NCI-H128 (cell line): ENCODE measurements at regions not wholly inside any gene's neighbourhood (a gene's known extent, or its start where the extent isn't known, plus 50 kb on each side); places are given as distances from the start of the nearest gene placed in this dataset.

Source experiments
- DNase-seq: peaks from one replicate; lab custom pipeline; 2025; ENCODE audit not compliant: unreplicated experiment; lab: John Stamatoyannopoulos, UW

DNA sequence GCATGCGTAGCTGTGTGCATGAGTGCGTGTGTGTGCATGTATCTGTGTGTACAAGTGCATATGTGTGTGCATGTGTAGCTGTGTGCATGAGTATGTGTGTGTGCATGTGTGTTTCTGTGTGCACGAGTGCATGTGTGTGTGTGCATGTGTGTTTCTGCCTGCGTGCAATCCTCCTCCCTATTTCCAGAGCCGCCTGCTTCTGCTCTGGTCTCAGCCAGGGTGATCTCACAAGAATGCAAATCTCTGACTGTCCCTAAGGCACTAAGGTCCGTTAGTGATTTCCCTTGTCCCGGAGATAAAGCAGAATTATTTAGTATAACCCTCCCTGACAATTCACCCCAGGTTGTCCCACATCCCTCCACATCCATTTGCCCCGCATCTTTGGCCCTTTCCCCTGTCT lies 530.3 kb downstream of the TCERG1L start:
- no peak for DNase-seq

DNA sequence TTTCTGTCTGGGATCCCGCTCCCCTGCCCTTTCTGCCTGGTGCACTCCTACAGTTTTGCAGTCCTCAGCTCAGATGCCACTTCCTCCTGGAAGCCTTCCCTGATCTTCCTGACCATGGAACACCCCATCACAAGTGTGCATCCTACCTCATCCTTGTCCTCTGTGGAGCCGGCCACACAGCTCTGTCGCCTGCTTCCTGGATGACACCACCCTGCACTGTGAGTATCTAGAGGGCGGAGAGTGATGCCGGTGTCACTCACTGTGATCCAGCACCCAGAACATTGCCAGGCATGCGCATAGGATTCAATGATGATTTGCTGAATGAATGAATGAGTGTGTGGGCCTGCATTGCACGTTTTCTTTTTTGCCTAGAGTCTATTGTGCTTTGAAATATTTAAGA lies 529.9 kb downstream of the TCERG1L start:
- DNase-seq = no peak

DNA sequence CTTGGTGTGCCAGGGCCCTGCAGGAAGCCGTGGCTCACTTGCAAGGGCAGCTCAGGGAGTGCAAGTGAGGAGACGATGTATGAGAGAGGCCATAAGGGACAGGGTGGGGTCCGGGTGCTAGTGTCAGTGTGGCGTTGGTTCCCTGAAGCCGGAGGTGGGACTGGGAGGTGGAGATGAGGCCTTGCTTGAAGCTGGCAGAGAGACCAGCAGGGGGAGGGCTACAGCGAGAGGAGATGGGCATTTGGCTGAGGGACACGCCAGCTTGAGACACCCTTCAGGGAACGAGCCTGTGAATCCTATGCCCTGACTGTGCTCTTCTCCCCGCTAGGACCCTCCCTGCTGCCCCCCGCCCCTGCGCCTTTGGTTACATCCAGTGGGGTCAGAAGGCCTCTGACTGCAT lies 529.1 kb downstream of the TCERG1L start:
- DNase-seq = no peak

DNA sequence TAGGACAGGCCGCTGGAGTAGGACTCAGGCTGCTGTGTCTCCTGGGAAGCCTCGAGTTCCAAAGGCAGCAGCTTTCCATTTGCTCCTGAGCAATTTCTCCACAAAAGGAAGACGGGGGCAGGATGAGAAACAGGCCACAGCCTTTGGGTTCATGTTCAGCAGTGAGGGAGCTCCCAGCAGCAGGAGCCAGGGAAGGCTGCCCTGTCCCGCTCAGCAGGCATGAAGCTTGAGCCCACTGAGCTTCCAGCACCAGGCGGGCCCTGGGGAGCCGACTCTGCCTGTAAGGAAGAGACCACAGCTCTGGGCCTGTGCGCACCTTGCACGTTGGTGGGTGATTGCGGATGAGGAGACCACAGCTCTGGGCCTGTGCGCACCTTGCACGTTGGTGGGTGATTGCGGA lies 527.2 kb downstream of the TCERG1L start:
- DNase-seq = no peak

DNA sequence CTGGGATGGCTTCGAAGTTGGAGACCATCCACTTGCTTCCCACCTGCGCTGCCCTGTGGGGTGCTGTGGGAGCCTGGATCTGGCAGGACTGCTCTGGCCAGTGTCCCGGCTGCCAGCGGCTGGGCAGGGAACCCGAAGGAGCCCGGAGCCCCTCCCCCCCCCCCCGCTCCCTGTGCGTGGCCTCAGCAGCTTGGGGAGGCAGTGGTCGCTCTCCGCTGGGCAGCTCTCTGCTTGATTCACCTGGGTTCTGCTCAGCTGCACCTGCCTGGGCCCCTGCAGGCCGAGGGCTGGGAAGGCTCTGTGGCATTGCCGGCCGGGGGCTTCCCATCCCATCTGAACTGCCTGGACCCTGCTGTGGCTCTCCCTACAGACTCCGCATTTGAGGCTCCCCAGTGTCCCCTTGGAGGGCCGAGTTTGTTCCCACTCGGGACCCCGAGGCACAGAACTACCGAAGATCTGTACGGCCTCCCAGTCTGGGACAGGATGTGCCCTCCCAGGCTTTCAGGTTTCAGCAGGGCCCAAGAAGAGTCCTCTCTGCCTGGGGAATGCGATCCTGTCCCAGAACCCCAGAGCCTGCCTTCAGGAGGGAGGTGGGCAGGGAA lies 525.1 kb downstream of the TCERG1L start:
- no peak for DNase-seq

DNA sequence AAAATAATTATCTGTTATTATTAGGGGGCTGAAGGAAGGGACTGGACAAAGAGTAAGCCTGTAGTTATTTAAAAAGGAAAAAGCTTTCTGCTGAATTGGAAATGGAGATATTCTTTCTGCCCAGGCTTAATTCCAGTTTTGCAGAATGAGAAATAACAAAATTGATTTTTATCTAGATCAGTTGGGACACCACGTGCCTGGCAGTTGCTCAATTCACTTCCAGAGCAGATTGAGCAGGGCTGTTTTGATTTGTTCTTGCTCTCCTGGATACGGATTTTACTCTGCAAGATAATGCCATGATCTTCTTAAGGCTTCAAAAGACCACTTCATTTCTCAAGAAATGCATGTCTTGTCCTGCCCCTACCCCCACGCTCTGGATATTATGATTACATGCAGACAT lies 524.3 kb downstream of the TCERG1L start:
- no peak for DNase-seq

DNA sequence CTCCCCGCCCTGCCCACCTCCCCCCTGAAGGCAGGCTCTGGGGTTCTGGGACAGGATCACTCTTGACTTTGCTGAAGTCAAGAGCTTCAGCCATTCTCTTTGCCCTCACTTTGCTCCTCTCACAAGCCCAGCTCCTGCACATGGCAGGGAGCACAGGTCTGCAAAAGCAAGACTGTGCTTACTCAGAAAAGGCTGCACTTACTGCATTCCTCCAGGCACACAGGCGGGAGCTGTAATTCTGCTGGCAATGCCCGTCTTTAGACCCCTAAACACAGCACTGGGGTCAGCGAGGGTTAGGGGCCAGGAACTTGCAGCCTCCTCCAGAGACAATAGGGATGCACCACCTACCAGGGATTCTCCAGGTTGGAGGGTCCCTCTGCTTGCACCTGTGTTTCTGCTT lies 523.7 kb downstream of the TCERG1L start:
- DNase-seq = no peak

DNA sequence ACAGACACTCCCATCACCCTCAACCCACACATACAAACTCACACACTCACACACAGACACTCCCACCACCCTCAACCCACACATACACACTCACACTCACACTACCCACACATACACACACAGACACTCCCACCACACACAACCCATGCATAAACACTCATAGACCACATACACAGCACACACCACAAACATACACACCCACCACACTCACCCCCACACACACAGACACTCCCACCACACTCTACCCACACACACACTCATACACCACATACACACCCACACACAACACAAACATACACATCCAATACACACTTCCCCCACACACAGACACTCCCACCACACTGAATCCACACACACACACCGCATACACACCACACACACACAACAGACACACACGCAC lies 521.2 kb downstream of the TCERG1L start:
- no peak for DNase-seq

DNA sequence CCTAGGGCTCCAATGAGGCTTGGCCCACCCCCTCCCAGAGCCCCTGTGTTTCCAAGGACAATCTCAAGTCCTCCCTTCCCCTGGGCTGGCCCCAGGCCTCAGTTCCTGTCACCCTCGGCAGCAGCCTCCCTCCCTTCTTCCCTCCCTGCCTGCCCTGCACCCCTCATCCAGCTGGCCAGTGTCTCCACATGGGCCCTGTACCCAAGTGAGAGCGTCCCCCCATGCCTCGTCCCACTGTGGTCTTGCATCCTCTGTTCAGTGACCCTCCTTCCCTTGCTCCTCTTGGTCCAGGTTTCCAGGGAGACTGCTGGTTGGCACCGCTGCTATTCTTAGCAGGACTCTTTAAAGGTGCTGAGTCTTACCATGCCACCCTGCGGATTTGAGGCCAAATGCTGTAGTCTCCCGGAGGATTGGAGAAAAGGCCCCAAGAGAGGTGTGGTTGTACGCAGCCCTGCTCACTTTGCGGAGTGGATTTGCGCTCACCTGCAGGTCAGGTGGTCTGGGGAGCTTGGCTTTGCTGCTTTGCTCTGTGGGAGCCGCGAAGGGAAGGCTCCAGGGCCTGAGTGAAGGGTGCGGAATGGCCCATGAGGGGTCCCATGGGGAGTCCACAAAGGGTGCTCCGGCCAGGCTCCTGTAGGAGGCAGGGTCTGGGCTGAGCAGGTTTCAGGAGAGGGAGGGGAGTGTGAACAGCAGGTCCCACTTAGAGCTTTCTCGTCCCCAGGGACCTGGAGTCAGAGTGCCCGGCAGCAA lies 519.2 kb downstream of the TCERG1L start:
- no peak for DNase-seq

DNA sequence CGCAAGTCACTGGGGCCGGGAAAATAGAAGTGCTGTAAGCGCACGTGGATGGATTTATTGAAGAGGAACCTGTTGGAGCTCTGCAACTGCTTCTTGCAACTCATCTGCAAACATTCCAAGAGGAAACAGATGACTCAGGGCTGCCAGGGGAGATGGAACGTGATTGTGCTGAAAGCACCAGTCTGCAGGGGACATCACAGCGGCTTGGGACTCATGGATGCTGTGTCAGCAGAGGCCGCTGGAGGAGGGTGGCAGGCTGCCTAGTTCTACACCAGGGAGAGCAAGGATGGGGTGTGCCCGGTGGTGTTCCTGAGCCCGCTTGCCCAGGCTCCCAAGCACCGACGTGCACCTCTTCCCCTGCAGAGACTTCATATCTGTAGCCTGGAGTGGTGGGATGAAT lies 515.7 kb downstream of the TCERG1L start:
- DNase-seq = no peak

DNA sequence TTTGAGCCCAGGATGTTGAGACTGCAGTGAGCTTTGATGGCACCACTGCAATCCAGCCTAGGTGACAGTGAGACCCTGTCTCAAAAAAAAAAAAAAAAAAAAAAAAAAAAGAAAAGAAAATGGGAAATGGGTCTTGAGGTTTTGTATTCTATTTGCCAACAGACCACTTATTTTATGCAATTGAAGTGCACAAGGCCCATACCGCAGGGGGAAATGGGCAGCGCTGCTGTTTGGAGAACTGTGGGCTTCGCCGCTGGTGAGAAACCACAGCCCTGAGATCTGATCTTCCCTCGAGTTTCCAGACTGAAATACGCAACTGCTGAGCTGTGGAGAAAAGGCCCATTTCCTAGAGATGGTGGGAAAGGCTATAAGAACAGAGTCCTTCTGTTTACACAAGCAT lies 512.0 kb downstream of the TCERG1L start:
- DNase-seq = no peak

DNA sequence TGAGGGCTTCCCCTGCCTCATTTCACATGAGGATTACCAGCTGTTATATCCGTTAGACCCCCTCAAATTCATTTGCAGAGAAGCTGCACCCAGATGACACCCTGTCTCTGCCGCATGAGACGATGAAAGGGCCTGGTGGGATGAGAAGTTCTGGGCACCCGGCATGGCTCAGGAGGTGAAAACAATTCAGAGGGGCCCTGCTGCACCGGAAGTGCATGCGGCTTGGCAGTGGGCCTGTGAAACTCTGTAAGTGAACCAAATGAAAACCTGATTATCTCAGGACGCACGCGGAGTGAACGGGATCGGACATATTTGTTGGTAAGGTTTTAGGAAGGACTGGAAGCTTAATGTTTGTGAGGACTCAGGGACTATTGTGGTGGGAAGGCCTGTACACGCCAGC lies 511.2 kb downstream of the TCERG1L start:
- DNase-seq = no peak

DNA sequence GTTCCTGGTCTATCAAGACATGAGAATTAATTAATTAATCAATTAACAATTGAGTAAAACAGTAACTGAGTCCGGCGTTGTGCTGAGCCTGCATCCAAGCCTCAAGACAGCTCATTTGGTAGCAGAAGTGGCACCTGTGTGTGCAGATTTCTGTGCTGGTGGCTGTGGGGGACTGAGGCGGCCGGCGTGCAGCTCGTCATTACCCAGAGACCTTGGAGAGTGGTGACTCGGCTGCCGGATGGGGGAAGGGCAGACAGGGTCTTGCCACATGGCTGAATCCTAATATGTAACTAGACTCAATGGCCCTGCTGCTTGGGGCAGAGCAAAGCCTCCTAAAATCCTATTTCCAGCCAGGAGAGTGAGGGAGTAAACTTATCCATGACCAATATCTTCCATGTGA lies 510.2 kb downstream of the TCERG1L start:
- no peak for DNase-seq

DNA sequence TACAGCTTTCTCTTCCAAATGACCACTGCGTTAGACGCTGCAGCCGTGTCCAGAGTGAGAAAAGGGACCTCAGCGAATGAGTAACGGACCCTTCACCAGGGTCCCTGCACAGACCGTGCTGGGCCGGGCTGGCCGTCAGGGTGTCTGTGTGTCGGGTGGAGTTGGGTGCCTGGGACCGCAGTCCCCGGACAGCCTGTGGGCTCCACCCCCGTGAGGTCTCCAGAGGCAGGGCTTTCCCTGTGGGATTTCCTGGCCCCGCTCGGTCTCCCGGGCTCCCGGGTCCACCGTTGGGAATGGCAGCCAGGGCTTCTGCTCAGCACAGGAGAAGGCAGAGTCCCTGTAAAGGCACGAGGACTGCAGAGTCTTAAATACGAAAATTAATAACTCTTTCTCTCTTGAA lies 509.7 kb downstream of the TCERG1L start:
- no peak for DNase-seq

DNA sequence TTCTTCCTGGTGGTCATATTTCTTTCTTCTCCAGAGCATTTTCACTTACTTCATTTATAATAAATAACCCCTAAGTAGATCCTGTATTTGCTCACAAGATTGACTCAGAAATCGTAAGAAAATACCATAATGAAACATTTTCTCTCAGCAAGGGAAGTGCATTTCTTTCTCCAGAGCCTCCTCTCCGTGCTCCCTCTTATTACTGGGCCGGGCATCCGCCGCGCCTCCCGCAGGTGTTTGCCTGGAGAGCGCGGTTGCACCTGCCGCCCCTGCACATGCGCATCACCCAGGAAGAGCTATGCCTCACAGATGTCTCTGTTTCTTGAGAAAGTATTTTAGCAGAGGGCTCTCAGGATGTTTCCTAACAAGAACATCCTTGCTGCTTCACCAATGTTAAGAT lies 509.2 kb downstream of the TCERG1L start:
- no peak for DNase-seq

DNA sequence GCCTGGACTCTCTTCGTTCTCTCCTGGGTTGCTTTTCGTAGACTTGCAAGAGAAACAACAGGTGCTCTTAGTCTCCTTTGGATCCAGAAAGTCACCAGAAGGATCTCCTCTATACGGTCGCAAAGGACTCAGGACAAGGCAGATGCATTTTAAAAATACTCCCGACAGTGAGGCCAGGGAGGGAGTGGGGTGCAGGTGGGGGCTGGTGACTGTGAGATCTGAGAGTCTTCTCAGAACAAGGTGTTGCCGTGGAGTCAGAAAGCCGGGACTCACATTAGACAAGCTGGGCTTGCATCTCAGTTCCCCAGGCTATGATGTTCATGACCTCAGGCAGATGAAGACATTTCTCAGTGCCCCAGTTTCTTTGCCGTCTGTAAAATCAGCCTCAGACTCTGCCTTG lies 507.2 kb downstream of the TCERG1L start:
- DNase-seq = no peak

DNA sequence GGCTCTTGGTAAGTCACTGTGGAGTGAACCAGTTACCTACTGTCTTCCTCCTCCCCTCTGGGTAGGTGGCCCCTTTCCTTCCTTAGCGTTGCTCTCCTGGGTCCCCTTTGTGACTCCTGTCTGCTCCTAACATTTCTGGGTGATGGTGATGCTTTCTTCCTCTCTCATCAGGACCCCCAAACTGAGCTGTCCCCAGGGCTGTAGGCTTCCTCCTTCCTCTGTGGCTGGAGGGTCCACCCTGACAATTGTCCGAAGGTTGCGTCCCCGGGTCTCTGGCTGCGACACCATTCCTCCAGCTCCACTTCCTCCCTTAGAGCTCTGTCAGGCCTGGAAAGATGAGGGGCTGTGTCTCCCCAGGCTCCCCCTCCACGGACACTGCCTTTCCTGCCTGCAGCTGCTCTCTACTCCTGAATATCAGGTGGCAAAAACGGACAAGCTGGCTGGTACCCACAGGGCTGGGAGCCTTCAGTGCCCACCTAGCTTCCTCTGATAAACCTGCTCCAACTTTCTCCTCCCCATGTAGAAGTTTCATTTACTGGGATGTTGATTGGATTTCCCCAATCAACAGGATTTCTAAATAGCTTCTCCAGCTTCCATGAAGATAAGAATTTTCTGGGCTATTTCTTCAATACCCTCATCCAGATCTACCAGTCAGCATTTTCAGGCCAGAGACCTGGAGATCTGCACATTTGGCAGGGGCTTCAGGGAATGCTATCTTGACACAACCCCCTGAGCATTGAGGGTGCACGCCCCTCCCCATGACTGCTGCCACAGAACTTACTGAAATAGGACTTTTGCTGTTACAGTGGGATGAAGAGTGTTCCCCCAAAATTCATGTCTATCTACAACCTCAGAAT lies 506.5 kb downstream of the TCERG1L start:
- DNase-seq = no peak

DNA sequence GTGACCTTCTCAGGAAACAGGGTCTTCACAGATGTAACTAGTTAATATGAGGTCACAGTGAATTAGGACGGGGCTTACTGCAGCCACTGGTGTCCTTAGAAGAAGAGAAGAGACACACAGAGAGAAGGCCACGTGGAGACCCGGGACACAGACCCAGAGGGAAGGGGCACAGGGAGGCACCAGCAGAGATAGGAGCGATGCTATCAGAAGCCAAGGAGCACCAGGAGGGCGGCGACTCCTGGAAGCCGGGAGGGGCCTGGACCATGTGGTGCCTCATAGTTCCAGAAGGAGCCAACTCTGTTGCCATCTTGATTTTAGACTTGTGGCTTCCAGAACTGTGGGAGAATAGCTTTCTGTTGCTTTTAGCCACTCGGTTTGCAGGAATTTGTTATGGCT lies 505.9 kb downstream of the TCERG1L start:
- DNase-seq = no peak

DNA sequence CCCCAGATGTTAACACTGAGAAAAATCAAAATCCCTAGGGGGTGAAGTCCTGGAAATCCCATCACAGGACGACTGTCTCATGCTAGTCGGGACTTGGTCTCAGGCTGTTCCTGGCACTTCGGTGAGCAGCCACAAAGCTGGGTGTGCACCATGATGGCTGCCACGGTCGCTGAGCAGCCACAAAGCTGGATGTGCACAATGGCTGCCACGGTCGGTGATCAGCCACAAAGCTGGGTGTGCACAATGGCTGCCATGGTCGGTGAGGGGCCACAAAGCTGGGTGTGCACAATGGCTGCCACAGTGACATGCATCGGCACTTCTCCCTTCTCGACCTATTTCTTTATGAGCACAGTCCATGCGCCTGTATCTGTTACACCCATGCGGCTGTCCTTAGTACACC lies 505.1 kb downstream of the TCERG1L start:
- no peak for DNase-seq

DNA sequence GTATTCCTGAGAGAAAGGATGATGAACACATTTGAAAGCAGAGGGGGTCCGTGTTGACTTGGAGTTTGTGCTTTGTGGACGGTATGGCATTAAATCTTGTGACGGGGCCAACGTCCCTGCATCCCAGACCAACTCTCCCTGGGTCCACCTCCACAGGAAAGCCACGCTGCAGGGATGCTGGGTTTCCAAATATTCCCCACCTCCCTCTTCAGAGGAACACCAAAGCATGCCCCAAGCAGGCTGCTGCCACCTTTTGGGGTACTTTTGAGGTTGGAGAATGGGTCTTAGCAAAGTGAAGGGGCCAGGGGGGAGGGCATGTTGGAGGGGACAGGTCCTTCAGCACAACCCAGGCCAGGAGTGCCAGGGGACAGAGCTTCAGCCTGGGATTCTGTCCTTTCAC lies 504.4 kb downstream of the TCERG1L start:
- DNase-seq = no peak

DNA sequence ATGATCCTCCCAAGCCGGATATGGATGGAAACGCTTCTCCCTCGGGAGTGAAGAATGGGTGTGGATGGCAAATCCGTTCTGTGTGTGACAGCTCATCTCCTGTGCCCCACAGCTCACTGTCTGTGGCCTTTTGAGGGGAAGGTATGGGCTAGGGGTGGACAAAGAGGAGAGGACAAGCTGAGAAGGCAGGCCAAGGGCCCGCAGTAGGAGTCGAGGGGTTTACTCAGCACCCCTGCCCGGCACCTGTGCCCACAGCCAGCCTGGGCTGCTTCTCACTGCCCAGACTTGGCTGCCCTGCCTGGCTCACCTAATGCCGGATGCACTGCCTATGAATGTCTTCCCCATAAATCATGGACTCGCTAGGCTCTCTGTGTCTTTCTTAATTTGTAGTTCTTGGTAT lies 503.8 kb downstream of the TCERG1L start:
- DNase-seq = no peak

DNA sequence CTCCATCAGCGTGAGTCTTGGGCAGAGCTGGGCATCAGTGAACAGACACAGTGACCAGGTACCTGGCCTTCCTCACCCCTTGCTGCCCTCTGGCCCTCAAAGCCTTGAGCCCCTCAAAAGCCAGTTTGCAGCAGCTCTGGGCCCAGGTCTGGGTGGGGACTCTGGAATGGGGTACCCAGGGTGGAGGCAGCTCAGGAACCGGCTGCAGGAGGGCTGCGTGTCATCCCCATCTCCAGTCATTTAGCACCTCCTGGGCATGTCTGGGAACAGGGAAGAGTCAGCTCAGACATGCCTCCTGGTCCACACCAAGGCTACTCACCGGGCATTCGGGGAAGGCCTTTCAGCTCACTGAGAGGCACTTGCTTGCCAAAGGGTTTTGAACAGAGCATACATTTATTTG lies 503.3 kb downstream of the TCERG1L start:
- DNase-seq = no peak
